Transverse colon (tissue), 4 donors: ENCODE measurements at regions not wholly inside any gene's neighbourhood (a gene's known extent, or its start where the extent isn't known, plus 50 kb on each side); places are given as distances from the start of the nearest gene placed in this dataset.

ENCODE experiments used
- DNase-seq: peaks from one replicate; pipeline ENCODE4 v3.0.0-alpha.2; 2019
- H3K27ac ChIP-seq, 4 donors: fragments of 200-600 bp; sonication (generic); 2 replicates each; pipeline ENCODE4 v1.5.1; 2016 to 2018; ENCODE audit warnings: inconsistent platforms in 4 of 4
- H3K27me3 ChIP-seq: fragments of 200-600 bp; sonication (generic); 2 replicates; pipeline ENCODE4 v1.5.1; 2017; ENCODE audit warnings: inconsistent platforms
- H3K36me3 ChIP-seq, 4 donors: fragments of 200-600 bp; sonication (generic); 2 replicates each; pipeline ENCODE4 v1.5.1; 2017 to 2019; ENCODE audit warnings: inconsistent platforms in 4 of 4
- H3K4me1 ChIP-seq, 4 donors: fragments of 200-600 bp; sonication (generic); 2 replicates each; pipeline ENCODE4 v1.5.1; 2017 to 2020; ENCODE audit warnings: inconsistent platforms in 4 of 4
- H3K4me3 ChIP-seq, 4 donors: fragments of 200-600 bp; sonication (generic); 1 replicate in 1 of 4; 2 replicates in 3 of 4; pipeline versions ENCODE4 v1.5.1 to v1.6.1; 2017 to 2019; ENCODE audit warnings: inconsistent platforms in 4 of 4
- H3K9me3 ChIP-seq, 2 donors: fragments of 200-600 bp; sonication (generic); 2 replicates each; pipeline ENCODE4 v1.5.1; 2017 to 2019; ENCODE audit warnings: inconsistent platforms in 2 of 2
- CTCF ChIP-seq, 5 experiments: fragments of 200-600 bp in 3 of 5; fragments of 450-650 bp in 2 of 5; sonication (generic) in 3 of 5; IDR thresholded peaks; 1 replicate in 2 of 5; 2 replicates in 3 of 5; pipeline ENCODE4 v1.5.1; 2016 to 2017; ENCODE audit warnings: antibody characterized with exemption in 5 of 5, inconsistent platforms in 3 of 5, mild to moderate bottlenecking in 2 of 5, moderate library complexity in 1 of 5
- EP300 ChIP-seq: sonication (generic); formaldehyde crosslinking; IDR thresholded peaks from one replicate; pipeline ENCODE4 v1.6.1; 2017; ENCODE audit warnings: antibody characterized with exemption, low read depth
- POLR2A ChIP-seq: fragments of 450-650 bp; IDR thresholded peaks from one replicate; pipeline ENCODE4 v1.6.1; 2016; ENCODE audit warnings: antibody characterized with exemption, mild to moderate bottlenecking, moderate library complexity
- POLR2AphosphoS5 ChIP-seq, 3 donors: sonication (generic); formaldehyde crosslinking; IDR thresholded peaks; one replicate each; pipeline ENCODE4 v1.6.1; 2016; ENCODE audit warnings: antibody characterized with exemption in 3 of 3
- WGBS, 2 donors: methylation state at CpG; one replicate each; pipeline ENCODE4 v1.1.5; 2018; ENCODE audit warnings: low coverage in 1 of 2; 5-methylcytosine and 5-hydroxymethylcytosine counted together
- in situ Hi-C, 4 donors: fragments of 200-750 bp; cut with MboI; loops; one replicate each; pipeline versions ENCODE4 v1.15.0 to v1.15.1; 2017; ENCODE audit warnings: low sequenced_read_pairs in 3 of 4, low pct_ligation_motif_present in 1 of 4, low pct_unique_long_range_greater_than_20kb in 1 of 4
- intact Hi-C: fragments of 100-400 bp; cut with DNase I; formaldehyde crosslinking; loops from one replicate; pipeline ENCODE4 v1.15.1; 2023; ENCODE audit warnings: low total_unique reads

- no peak for DNase-seq
- H3K27ac ChIP-seq, result no peak overlapping the region
- H3K27me3 ChIP-seq, result no peaks in the 10 kb centered on the region
- intact Hi-C loops, result no loop called here
- H3K9me3 ChIP-seq, result no peaks in the 10 kb centered on the region
- peaks cover 0 to 16% (median 5%) of the 10 kb centered on the region in 4 donors for H3K4me1 ChIP-seq
- TF ChIP-seq EP300, result no peak
- H3K4me3 ChIP-seq, result no peak overlapping the region
- no peaks in the 10 kb centered on the region for H3K36me3 ChIP-seq
- in situ Hi-C loops, result loop anchor here in 1 of 4 donors (25.0 kb wide), 1 partner anchor 614 kb away; no protein-coding TSS in a partner anchor
- 55% methylated on average over 1 of the region's 1 CpG; no CpG with 5 or more reads in 1 of the 2 donors for WGBS, 2 donors
Observed at GRCh38 chr20:22722811-22723210, 138.4 kb upstream of the FOXA2 start.

GRCh38 chr20:22723659-22724058, 139.3 kb upstream of the FOXA2 start:
- no peak for DNase-seq
- intact Hi-C loops, result no loop called here
- 57 to 67% methylated on average over 1 to 2 of the region's 2 CpGs for WGBS, 2 donors
- no peaks in the 10 kb centered on the region for H3K27me3 ChIP-seq
- no peak overlapping the region for H3K27ac ChIP-seq
- peaks cover 0 to 9% (median 4%) of the 10 kb centered on the region in 4 donors for H3K4me1 ChIP-seq
- in situ Hi-C loops, result loop anchor here in 1 of 4 donors (25.0 kb wide), 1 partner anchor 614 kb away; no protein-coding TSS in a partner anchor
- no peaks in the 10 kb centered on the region for H3K9me3 ChIP-seq
- TF ChIP-seq CTCF (IDR thresholded peaks at IDR 0.05), result no peak
- TF ChIP-seq POLR2AphosphoS5 (IDR thresholded peaks at IDR 0.05), result no peak
- no peak for TF ChIP-seq EP300
- TF ChIP-seq POLR2A, result no peak
- no peak overlapping the region for H3K4me3 ChIP-seq
- H3K36me3 ChIP-seq, result no peaks in the 10 kb centered on the region

- WGBS, 2 donors, result 61% methylated on average over 3 of the region's 4 CpGs; no CpG with 5 or more reads in 1 of the 2 donors
- Histone ChIP-seq H3K4me3 (no peak overlapping the region), H3K27me3 (no peaks in the 10 kb centered on the region), H3K27ac (no peak overlapping the region), H3K9me3 (no peaks in the 10 kb centered on the region), H3K4me1 (no peaks in the 10 kb centered on the region), H3K36me3 (no peaks in the 10 kb centered on the region)
- intact Hi-C loops (no loop called here), in situ Hi-C loops (no loop called here)
- no peak for DNase-seq
- no peak for TF ChIP-seq CTCF (IDR thresholded peaks at IDR 0.05)
- TF ChIP-seq EP300, result no peak
- TF ChIP-seq POLR2A, result no peak
- no peak for TF ChIP-seq POLR2AphosphoS5 (IDR thresholded peaks at IDR 0.05)
Observed at GRCh38 chr20:22728146-22728745, 143.9 kb upstream of the FOXA2 start.

GRCh38 chr20:22729180-22729579, 144.8 kb upstream of the FOXA2 start:
- H3K36me3 ChIP-seq, result no peaks in the 10 kb centered on the region
- H3K27ac ChIP-seq, result no peak overlapping the region
- H3K4me1 ChIP-seq, result no peaks in the 10 kb centered on the region
- no peak overlapping the region for H3K4me3 ChIP-seq
- TF ChIP-seq POLR2A, result no peak
- no peak for TF ChIP-seq CTCF (IDR thresholded peaks at IDR 0.05)
- no peak for TF ChIP-seq POLR2AphosphoS5 (IDR thresholded peaks at IDR 0.05)
- no peak for TF ChIP-seq EP300
- no peaks in the 10 kb centered on the region for H3K9me3 ChIP-seq
- DNase-seq, result no peak
- no peaks in the 10 kb centered on the region for H3K27me3 ChIP-seq
- in situ Hi-C loops, result no loop called here
- intact Hi-C loops, result no loop called here
